ENCODE measurements at regions not wholly inside any gene's neighbourhood (a gene's known extent, or its start where the extent isn't known, plus 50 kb on each side); places are given as distances from the start of the nearest gene placed in this dataset.
"Not testable (repeated sequence)": the region's sequence is repeated elsewhere in the genome, so short reads cannot be mapped to it uniquely, and the experiment has no call there.

DNA sequence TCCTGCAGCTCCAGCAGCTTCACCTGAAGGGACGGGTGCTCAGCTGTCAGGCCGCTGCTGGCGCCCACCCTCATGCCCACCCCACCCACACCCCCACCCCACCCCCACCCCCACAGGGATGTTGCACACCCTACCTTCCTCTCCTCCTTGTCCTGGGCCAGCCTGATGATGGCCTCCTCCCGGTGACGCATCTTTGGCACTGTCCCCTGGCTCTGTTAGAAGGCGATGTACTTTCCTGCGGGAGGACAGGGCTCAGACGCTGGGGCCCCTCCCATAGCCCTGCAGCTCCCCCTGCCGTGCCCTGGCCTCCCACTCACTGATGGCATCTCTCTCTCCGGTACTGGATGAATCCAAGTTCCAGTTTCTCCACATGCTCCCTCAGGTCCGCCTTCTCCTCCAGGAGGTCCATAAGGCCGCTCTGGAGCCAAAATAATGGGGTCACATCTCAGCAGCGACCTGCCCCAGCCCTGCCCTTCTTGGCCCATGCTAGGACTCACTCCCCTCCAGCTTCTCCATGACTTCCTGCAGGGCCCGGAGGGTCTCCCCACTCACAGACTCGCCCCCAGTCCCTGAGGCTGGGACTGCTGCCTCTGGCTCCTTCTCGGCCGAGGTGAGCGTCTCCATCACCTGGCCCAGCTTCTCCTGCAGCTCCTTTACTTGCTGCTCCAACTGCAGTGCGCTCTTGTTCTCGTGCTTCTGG, 55.2 kb downstream of the GOLGA8B start:
- H3K27me3 ChIP-seq; H3K27ac ChIP-seq; H3K9me3 ChIP-seq (replicated peaks in 1 of 3); H3K36me3 ChIP-seq (replicated peaks in 1 of 2); H3K4me1 ChIP-seq (replicated peaks in 1 of 2); H3K4me3 ChIP-seq; intact Hi-C loops (cut with DNase I); DNase-seq: not testable (repeated sequence)
- WGBS, 4 donors: no CpG with 5 or more reads among the region's 20 CpGs

DNA sequence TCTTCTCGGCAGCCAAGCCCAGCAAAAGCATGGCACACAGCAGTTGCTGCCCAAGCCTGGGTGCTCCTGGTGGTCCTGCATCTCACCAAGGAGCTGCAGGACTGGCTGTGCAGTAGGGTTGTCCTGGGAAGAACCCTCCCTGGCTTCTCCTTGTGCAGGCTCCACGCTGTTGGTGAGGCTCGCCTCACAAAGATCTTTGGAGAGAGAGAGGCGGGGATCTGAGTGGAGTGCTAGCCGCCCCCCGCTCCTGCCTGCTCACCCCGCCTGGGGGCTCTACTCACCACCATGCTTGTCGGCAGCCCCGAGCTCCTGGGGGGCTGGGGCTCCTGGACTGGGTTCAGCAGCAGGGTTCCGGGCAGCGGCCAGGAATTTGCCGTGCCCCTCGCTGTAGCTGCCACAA, 55.8 kb downstream of the GOLGA8B start:
- H3K27ac ChIP-seq; DNase-seq; H3K4me1 ChIP-seq (replicated peaks in 1 of 2); intact Hi-C loops (cut with DNase I); H3K4me3 ChIP-seq; H3K36me3 ChIP-seq (replicated peaks in 1 of 2); H3K27me3 ChIP-seq; H3K9me3 ChIP-seq (replicated peaks in 1 of 3): not testable (repeated sequence)
- WGBS, 4 donors: 83 to 89% methylated on average over 1 to 5 of the region's 13 CpGs; no CpG with 5 or more reads in 2 of the 4 donors

DNA sequence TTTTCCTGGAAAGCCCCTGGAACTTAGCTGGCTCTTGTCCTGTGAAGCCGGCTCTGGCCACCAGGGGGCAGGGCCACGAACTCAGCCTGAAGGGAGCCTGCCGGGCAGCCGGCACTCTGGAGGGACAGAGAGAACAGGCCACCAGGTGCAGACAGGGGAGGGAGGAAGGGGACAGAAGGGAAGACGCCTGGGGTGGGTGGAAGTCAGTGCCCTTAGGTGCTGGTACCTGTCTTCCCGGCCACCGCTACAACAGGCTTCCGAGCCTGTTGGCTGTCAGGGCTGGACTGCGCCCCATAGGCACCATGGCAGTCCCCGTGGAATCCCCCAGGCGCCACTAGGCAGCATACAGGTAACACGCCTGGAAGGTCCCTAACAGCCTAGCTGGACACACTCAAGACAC, 59.6 kb downstream of the GOLGA8B start:
- H3K27ac ChIP-seq; intact Hi-C loops (cut with DNase I); H3K36me3 ChIP-seq (replicated peaks in 1 of 2); H3K27me3 ChIP-seq; H3K4me3 ChIP-seq; H3K9me3 ChIP-seq (replicated peaks in 1 of 3); H3K4me1 ChIP-seq (replicated peaks in 1 of 2); DNase-seq: not testable (repeated sequence)
- 47 to 60% (median 50%) methylated on average over 1 to 6 of the region's 12 CpGs; no CpG with 5 or more reads in 1 of the 4 donors for WGBS, 4 donors
- TF ChIP-seq, protein P1, sequence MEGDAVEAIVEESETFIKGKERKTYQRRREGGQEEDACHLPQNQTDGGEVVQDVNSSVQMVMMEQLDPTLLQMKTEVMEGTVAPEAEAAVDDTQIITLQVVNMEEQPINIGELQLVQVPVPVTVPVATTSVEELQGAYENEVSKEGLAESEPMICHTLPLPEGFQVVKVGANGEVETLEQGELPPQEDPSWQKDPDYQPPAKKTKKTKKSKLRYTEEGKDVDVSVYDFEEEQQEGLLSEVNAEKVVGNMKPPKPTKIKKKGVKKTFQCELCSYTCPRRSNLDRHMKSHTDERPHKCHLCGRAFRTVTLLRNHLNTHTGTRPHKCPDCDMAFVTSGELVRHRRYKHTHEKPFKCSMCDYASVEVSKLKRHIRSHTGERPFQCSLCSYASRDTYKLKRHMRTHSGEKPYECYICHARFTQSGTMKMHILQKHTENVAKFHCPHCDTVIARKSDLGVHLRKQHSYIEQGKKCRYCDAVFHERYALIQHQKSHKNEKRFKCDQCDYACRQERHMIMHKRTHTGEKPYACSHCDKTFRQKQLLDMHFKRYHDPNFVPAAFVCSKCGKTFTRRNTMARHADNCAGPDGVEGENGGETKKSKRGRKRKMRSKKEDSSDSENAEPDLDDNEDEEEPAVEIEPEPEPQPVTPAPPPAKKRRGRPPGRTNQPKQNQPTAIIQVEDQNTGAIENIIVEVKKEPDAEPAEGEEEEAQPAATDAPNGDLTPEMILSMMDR (IDR thresholded peaks at IDR 0.05): peak in 2 of 6 experiments; percentile 19 to 36

DNA sequence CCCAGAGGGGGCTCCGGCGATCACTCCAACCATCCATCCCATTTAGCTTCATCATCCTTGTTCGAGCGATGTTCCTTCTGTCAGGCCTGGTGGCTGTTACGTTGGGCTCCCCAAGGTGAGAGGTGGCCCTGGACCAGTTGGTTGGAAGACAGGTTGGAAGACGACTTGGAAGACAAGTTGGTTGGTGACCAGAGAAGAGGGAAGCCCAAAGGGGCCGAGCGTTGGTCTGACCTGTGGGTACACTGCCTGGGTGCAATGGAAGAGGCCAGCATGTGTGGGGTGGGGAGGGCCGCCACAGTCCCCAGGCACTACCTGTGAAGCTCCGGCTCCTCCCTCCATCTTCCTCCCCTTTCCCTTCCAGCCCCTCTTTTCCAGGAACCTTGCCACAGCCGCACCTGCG, 60.9 kb downstream of the GOLGA8B start:
- H3K4me3 ChIP-seq; H3K4me1 ChIP-seq (replicated peaks in 1 of 2); H3K27ac ChIP-seq; H3K27me3 ChIP-seq; H3K9me3 ChIP-seq (replicated peaks in 1 of 3); H3K36me3 ChIP-seq (replicated peaks in 1 of 2); DNase-seq; intact Hi-C loops (cut with DNase I): not testable (repeated sequence)
- 67 to 81% (median 76%) methylated on average over 2 to 8 of the region's 12 CpGs; no CpG with 5 or more reads in 1 of the 4 donors for WGBS, 4 donors

DNA sequence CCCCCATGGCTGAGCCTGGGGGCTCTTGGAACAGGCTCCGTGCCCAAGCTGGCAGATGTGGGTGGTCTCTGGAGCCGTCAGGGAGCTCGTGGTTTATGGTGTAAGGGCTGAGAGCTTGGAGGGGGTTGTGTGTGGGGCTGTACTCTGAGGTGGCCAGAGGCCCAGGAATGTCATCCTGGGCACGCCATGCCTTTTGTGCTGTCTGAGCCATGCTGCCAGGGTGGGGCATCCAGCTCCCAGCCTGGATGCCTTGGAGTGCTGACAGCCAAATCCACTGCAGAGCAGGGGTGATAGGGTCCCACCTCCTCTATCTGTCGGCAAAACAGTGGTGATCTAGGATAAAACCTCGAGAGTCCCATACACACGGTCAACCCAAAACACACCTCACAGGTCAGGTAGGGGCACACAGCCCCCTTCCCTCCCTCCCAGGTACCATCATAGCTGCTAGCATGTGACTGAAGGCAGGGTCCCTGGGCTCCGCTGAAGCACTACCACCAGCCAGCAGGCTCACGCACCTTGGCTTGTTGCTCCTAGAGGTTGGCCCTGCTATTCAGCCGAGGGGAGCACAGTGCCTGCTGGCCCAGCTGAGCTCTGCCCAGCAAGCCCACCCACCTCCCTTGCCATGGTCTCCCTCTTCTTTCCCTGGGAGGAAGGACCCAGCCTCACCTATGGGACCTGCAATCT, 61.5 kb downstream of the GOLGA8B start:
- intact Hi-C loops (cut with DNase I): not testable (repeated sequence)

DNA sequence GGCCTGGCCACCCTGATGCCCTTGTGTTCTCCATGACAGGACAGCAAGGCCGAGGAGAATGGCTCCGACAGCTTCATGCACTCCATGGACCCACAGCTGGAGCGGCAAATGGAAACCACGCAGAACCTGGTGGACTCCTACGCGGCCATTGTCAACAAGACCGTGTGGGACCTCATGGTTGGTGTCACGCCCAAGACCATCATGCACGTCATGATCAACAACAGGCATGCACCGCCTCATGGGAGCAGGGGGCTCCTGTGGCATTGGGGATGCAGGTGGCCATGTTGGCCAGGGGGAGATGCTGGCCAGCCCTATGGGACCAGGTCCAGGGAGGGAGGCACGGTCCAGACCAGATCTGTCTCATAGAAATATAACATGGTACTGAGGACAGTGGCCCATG, 62.9 kb downstream of the GOLGA8B start:
- no peaks in the 10 kb centered on the region for H3K36me3 ChIP-seq (replicated peaks in 1 of 2)
- H3K4me1 ChIP-seq (replicated peaks in 1 of 2): no peaks in the 10 kb centered on the region
- DNase-seq: no peak
- no peak overlapping the region for H3K4me3 ChIP-seq
- H3K27me3 ChIP-seq: no peaks in the 10 kb centered on the region
- intact Hi-C loops (cut with DNase I): no loop called here
- H3K27ac ChIP-seq: no peak overlapping the region
- TF ChIP-seq POLR2A (IDR thresholded peaks at IDR 0.05): no peak
- TF ChIP-seq, protein P1 (IDR thresholded peaks at IDR 0.05): no peak
- H3K9me3 ChIP-seq (replicated peaks in 1 of 3): no peaks in the 10 kb centered on the region
- WGBS, 4 donors: 79 to 83% (median 79%) methylated on average over 5 to 11 of the region's 11 CpGs; no CpG with 5 or more reads in 1 of the 4 donors

More for the DNA sequence above, 61.5 kb downstream of the GOLGA8B start:
- H3K4me1 ChIP-seq (replicated peaks in 1 of 2); H3K9me3 ChIP-seq (replicated peaks in 1 of 3); DNase-seq; H3K36me3 ChIP-seq (replicated peaks in 1 of 2); H3K27me3 ChIP-seq; H3K27ac ChIP-seq; H3K4me3 ChIP-seq: not testable (repeated sequence)
- WGBS, 4 donors: 60 to 71% (median 64%) methylated on average over 2 to 10 of the region's 10 CpGs; no CpG with 5 or more reads in 1 of the 4 donors

DNA sequence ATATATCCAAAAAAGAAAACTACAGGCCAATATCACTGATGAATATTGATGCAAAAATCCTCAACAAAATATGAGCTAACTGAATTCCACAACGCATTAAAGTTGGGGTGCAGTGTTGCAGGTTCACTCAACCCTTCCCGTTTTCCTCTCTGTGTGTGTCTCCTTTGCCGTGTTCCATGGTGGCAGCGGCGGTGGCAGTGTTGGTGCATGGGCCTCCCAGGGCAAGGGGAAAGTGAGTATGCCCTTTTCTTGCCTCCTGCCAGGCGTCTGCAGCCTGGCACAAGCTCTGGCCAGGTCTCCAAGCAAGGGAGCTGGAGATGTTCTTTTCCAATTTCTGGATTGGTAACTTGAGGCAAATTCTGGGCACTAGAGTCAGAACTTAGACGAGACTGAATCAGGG, 63.4 kb downstream of the GOLGA8B start:
- H3K27me3 ChIP-seq; H3K36me3 ChIP-seq (replicated peaks in 1 of 2); H3K4me3 ChIP-seq; H3K9me3 ChIP-seq (replicated peaks in 1 of 3); H3K27ac ChIP-seq; intact Hi-C loops (cut with DNase I); DNase-seq; H3K4me1 ChIP-seq (replicated peaks in 1 of 2): not testable (repeated sequence)
- WGBS, 4 donors: 81 to 82% (median 82%) methylated on average over 7 of the region's 7 CpGs; no CpG with 5 or more reads in 1 of the 4 donors

Data from adrenal gland (tissue), 9 donors.